HG03135 (cell line): ENCODE measurements at regions not wholly inside any gene's neighbourhood (a gene's known extent, or its start where the extent isn't known, plus 50 kb on each side); places are given as distances from the start of the nearest gene placed in this dataset.

ENCODE experiments used
- ATAC-seq: cut with Tn5 transposase; IDR thresholded peaks from one replicate; pipeline ENCODE4 v1.9.1; 2021; ENCODE audit warnings: mild to moderate bottlenecking, moderate library complexity; ENCODE audit not compliant: unreplicated experiment

DNA sequence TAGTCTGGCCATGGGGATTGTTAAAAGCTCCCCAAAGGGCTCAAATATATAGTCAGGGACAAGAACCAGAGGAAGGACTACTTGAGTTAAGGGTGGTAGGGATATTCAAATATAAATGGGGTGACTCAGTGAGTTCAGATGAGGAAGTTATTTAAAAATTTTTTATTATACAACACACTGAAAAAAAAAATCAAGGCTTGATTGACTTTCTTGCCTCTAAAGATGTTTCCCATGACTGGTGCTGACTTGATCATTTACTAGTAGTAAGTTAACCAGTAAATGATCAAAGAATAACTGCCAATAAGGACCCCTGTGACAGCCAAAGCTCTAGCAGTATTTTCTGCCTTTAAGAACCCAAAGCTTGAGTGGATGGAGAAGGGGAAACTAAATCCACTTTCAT, 357.6 kb upstream of the NR5A2 start:
- no peak for ATAC-seq

DNA sequence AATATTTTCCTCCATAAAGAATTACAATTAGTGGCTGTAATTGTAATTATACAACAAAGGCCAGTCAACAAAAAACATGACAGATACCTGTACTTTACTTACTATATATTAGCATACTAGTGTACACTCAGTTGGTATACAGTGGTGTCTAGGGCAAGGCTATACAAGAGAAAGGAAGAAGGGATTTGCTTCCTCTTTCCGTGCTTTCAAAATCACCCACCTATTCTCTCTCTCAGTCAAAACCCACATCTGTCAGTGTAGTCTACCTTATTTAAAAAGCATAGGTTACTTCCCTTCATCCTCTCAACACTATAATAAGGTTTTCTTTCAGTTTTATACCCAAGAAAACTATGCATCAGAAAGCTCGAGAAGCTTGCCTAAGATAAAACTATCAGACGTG, 355.8 kb upstream of the NR5A2 start:
- no peak for ATAC-seq

DNA sequence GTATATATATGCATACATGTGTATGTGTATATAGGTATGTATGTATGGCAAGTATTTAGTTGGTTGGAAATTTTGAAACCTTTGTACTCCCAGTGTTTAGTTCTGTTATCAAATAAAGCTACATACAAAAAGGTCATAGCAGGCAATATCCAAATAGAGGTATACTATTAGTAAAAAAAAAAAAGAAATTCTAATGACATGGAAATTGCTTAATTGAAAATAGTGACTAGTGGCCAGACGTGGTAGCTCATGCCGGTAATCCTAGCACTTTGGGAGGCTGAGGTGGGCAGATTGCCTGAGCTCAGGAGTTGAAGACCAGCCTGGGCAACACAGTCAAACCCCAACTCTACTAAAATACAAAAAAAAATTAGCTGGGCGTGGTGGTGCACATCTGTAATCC, 351.6 kb upstream of the NR5A2 start:
- no peak for ATAC-seq

DNA sequence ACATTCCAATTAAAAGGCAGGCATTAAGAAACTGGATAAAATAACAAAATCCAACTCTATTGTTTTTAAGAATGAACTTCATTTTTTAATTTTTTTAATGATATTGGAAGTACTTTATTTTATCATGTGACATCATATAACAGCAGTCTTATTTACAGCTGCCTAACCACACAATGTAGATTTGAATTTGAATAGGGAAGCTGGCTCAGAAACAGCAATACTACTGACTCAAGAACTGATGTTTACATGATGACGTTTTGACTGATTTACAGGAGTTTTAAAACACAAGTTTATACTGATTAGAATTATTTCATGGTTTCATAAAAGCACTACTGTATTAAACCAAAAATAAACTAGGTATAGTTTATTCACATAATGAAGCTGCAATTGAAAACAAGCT, 348.7 kb upstream of the NR5A2 start:
- no peak for ATAC-seq

DNA sequence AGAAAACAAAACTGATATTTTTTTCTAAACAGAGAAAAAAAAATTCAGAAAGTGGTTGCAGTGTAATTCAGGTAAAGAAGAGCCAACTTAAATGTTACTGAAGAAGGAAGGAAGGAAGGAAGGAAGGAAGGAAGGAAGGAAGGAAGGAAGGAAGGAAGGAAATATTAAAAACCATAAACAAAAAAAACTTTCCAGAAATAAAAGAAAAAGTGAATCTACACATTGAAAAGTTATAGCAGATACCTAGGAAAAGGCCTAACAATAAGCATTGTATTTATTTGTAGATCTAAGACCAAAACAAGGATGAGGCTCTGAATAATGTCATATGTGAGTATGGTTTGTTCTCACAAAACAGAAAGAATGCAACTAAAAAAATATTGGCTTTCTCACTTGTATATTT, 345.4 kb upstream of the NR5A2 start:
- ATAC-seq = no peak

DNA sequence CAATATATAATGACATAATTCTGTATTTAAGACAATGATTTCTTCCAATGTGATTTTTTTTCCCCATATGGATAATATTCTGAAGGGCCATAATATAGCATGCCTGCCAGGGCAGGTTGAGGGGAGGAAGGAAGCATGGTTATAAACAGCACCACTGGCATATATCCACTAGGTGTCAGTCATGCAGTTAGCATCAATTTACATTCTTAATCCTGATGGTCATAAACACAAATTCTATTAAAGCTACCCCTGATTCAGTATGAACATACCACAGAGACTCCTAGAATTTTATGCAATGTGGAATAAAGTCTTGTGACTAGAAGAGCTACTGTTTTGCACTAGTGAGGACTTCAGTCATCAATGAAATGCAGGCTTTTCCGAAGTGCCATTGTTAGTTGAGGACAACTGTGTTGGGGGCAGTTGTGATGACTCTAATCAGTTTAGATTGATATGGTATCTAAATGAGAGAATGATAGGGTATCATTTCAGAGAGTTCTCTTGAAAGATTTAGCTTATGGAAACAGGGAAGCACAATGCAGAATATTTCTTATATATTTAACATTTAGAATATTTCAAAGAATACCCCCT, 342.7 kb upstream of the NR5A2 start:
- ATAC-seq = no peak

DNA sequence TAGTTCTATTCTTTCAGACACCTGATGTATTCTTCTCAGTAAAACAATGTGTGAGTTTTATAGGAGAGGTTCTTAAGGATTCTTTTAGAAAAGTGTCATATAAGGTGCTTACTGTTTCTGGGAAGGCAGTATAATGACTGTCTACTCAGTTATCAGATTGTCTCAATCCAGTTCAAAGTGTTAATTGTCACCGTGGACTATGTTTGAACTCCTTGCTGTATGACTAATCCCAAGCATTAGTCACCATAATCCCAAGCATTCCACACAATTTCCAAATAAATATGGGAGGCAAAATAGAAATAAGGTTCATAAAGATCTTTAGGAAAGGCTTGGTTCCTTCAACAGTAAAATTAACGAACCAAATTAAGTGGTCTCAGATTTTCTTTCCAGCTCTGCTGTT, 342.1 kb upstream of the NR5A2 start:
- no peak for ATAC-seq

DNA sequence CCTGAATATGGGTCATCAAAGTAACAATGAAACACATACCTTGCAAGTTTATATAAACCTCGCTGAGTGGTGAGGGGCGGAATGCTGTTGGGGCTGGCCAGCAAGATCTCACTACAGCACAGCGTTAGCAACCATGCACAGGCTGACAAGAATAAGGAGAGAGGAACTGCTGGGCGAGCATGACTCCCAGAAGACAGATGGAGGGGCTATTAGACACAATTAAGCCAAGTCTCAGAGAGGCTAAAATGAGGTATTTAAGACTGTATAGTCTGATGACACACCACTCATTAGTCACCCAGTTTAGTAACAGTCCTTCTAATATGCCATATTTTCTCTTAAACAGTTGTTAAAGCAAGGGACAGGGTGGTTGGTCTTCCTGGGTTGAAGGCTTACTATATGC, 340.2 kb upstream of the NR5A2 start:
- ATAC-seq = no peak

DNA sequence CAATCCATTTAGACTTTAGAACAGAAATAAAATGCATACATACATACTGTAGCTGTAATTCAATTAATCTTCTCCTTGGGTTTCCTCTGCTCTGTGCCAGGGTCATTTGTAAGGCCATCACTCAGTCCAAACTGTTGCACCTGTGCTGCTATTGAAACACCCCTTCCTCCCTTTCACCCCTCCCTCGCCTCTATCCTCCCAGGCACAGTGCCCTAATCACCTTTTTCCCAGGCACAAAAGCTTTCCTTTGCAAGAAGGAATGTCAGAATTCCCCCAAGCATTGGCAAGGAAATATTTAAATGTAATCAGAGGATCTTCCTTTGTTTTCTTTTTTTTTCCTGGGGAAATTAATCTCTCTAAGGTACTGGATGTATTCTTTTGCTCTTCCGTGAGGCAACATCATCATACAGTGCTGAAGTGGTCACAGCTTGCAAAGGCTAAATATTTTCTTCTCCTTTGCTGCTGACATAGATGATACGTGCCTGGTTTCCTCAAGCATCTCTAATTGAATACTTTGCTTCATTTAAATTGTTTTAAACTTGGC, 339.3 kb upstream of the NR5A2 start:
- no peak for ATAC-seq

DNA sequence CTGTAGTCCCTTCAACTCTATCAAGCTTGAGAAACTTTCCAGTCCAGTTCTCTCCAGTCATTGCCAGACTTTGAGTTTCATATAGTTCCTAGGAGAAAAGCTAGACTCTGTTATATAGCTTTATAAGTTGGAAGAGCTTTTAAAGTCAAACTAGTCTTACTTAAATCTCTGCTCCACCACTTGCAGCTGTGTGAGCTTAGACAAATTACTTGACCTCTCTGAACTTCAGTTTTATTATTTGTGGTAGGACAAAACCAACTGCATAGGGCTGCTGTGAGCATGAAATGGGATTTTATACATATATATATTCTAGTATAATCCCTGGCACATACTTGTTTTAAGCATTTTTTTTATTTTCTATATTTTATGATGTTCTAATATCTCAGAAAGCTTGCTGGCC, 338.7 kb upstream of the NR5A2 start:
- no peak for ATAC-seq

DNA sequence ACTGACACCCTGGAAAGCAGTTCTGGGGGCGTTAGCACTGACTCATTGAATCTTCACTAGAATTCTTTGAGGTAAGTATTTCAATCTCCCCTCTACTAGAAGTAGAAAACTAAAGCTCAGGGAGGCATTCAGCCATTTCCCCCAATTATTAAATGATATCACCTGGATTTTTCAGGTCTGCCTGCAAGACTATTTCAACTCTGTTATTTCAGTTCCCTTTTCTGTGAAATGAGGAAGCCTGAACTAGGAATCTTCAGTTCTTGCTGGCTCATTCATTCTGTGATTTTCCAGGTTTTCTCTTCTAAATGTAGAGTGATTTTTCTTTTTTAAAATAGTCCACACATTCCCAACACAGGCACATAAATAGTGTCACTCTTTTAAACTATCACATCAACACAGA, 337.0 kb upstream of the NR5A2 start:
- no peak for ATAC-seq

DNA sequence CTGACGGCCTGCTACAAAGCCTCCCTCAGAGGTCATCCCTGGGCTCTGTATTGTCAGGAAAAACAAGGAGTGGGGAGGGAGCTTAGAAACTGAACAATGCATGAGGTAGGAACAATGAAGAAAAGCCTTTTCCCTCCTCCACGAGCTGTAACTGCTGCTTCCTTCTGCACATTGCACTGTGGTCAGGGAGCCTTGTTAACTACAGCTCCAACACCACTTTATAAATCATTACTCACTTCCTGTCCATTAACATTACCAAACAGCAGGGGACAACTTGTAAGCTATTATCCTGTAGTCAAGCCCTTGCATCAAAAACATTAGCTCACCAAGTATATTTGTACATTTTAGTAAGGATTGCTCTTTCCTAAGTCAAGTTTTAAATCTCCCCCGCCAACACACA, 336.0 kb upstream of the NR5A2 start:
- ATAC-seq = no peak

DNA sequence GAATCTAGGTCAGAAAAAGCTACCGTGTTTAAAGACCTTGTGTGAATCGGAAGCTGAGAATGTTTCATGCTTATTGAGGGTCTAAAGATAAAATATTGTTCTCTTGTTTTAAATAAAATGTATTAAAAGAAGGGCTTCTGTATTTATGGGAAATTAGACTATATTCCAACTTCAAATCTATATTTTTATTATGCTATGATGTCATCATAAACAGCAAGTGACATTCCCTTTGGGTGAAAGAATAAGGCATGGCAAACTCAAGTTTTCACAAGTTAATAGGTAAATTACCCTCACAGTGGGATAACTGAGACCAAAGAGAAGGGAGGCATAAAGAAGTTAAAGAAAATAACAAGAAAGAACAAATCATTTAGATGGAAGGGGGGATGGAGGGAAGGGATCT, 333.8 kb upstream of the NR5A2 start:
- no peak for ATAC-seq

DNA sequence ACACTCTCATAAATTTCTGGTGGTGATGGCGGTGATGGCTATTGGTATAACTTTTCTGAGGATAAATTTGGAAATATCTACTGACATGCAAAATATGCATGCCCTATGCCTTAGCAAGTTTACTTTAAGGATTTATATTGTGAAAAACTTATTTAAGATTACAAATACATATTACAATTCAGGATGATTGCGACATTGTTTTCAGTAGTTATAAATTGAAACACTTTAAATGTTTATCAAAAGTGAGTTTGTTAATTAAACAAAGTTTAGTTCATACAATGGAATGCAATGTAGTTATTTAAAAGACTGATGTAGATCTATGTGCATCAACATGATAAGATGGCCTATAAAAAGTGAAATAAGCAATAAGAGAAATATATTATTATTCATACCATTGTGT, 331.3 kb upstream of the NR5A2 start:
- no peak for ATAC-seq

DNA sequence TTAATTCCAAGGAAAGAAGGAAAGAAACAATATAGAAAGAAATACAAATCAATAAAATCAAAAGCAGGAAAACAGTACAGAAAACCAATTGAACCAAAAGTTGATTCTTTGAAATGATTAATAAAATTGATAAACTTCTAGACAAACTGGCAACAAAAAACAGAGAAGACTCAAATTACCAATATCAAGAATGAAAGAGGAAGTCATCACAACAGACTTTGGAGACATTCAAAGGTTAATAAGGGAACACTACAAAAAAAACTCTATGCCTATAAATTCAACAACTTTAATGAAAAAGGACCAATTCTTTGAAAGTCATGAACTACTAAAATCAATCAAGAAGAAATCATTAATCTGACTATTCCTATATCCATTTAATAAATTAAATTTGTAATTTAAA, 329.3 kb upstream of the NR5A2 start:
- no peak for ATAC-seq

DNA sequence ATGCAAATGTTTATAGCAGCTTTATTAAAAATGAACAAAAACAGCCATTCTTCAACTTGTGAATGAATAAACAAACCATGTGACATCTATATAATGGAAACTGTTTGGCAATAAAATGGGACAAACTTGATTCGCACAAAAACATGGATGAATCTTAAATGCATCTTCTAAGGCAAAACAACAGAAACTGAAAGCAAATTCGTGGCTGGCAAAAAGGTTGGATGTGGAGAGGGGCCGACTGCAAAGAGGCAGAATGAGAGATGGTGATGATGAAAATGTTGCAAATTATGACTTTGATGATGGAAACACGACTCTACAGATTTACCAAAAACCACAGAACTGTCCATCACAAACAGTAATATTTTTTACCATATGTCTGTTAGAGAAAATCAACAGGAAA, 327.0 kb upstream of the NR5A2 start:
- ATAC-seq = no peak

DNA sequence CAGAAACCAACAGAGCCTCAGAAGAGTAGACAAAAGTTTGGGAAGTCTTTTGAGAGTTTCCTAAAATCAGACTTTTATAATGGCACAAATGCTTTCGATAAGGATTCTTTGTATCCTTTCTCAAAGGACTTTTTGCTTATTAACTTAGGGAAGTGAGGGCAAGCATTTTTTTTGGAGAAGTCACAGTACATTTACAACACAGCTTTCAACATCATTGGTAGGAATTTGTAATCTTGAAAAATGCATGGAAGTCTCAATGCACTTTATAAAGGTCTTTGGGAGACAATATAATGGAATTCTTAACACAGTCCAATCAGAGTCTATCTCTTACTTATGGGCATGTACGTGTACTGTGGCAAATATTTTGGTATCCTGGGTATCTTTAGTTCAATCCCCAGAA, 325.8 kb upstream of the NR5A2 start:
- no peak for ATAC-seq

DNA sequence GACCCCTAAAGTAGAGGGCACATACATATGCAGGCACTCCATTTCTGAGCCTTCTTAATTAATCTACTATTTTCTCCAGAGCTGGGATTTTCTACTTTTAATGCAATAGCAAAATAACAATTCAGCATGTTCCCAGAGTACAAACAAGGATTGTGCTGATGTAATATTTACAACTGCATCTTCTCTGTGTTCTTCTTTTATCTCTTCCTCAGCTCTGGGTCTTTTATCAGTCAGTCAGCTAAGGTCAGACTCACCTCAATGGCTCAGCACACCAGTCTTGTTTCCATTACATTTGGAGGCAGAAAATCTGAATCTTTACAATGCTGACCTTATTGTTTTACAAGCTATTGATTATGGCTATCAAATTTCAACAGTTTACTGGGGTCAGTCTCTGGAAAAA, 323.3 kb upstream of the NR5A2 start:
- ATAC-seq = no peak

DNA sequence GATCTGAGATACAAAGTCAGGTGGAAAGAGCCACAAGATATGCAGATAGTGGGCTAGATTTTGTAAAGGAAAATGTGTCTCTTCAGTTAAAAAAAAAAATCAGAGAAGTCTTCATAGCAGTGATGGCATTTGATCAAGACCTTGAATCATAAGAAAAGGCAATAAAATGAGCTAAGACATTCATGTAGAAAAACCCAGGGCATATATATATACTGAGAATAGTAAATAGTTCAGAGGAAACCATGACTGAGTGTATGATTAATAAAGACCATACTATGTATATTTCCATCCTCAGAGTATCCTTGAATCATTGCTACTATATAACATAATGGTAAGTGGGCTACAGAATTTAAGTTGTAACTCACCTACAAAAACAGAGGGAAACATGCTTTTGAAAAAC, 321.7 kb upstream of the NR5A2 start:
- no peak for ATAC-seq

DNA sequence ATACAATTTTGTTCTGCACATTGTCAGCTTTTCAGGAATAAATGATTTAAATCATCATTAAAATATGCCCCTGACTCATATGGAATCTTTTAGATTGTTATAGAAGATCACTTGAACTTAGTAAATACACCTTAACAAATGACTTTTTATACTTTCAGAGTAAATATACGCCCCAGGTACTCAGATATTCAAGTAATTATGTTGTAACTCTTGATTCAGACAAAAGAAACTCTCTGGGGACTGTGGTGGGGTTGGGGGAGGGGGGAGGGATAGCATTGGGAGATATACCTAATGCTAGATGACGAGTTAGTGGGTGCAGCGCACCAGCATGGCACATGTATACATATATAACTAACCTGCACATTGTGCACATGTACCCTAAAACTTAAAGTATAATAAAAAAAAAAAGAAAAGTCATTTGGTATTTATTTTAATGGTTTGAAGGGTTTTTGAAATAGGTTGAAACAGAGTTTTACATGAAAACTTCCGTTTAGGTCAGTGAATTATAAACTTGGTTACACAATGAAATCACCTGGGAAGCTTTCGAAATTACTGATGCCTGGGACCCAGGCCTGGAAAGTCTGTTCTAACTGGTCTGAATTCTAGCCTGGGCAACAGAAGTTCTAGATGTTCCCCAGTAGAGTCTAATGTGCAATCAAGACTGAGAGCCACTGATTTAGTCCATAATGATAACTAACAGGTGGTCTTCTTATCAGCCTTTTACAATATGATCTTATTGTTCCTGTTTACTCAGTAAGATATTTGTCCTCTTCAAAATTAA, 320.5 kb upstream of the NR5A2 start:
- no peak for ATAC-seq

DNA sequence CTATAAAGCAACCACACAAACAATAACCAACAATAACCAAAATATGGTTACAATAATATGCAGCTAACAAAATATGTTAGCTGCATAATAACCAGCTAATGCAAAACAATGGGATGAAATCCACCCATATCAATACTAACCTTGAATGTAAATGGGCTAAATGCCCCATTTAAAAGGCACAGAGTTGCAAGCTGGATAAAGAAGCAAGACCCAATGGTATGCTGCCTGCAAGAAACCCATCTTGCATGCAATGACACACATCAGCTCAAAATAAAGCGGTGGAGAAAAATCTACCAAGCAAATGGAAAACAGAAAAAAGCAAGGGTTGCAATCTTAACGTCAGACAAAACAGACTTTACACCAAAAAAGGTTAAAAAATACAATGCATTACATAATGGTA, 316.5 kb upstream of the NR5A2 start:
- no peak for ATAC-seq

DNA sequence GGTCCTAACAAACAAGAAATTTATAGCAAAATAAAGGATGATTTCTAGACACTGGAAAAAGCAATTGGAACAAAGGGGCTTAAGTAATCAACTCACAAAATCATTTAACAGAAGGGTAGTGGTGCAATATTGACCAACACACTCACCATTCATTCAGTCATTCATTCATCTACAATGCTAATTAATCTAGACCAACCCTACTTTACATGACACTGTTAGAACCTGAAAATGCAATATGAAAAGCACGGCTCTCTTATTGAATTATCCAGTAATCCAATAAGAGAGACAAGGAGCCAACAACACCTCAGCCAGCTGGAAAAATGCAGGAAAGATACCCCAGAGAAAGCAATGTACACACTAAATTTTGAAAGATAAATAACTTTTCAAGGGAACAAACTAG, 310.8 kb upstream of the NR5A2 start:
- no peak for ATAC-seq
